GM13976 (cell line): ENCODE measurements at regions not wholly inside any gene's neighbourhood (a gene's known extent, or its start where the extent isn't known, plus 50 kb on each side); places are given as distances from the start of the nearest gene placed in this dataset.

Source experiments
- DNase-seq: peaks from one replicate; pipeline ENCODE4 v3.0.0; 2012; ENCODE audit warnings: low spot score
- CTCF ChIP-seq: IDR thresholded peaks from 2 replicates; pipeline ENCODE4 v1.5.1; 2012; ENCODE audit warnings: borderline replicate concordance, mild to moderate bottlenecking; ENCODE audit not compliant: insufficient read depth; ENCODE audit errors: extremely low read depth, missing control alignments, control extremely low read depth
- in situ Hi-C: fragments of 300-500 bp; cut with MboI; formaldehyde crosslinking; loops from one replicate; pipeline ENCODE4 v1.12.0; 2022; ENCODE audit warnings: low sequenced_read_pairs, mixed read lengths, inconsistent platforms; ENCODE audit not compliant: unreplicated experiment

DNA sequence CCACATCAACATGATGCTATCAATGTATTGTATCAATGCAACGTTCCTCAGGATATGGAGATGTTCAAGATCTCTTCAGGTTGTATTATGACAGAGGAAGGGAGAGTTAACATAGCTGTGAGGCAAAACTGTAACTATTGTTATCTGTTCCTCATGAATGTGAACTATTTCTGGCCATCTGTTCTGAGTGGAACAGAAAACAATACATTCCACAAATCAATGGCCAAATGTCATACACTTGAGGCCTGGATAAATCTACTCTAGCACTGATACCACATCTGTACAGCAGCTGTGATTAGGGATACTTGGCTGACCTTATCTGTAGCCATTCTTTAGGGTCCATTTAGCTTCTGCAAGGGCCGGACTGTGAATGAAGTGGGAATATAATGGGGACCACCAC is 447.9 kb downstream of the IRS1 start:
- TF ChIP-seq CTCF: no peak
- no peak for DNase-seq
- in situ Hi-C loops: no loop called here

GRCh38 chr2:226339616-226340015 is 460.0 kb downstream of the IRS1 start:
- in situ Hi-C loops: no loop called here
- TF ChIP-seq CTCF: no peak
- DNase-seq: no peak

GRCh38 chr2:226338825-226339224 is 460.8 kb downstream of the IRS1 start:
- no peak for DNase-seq
- in situ Hi-C loops: no loop called here

DNA sequence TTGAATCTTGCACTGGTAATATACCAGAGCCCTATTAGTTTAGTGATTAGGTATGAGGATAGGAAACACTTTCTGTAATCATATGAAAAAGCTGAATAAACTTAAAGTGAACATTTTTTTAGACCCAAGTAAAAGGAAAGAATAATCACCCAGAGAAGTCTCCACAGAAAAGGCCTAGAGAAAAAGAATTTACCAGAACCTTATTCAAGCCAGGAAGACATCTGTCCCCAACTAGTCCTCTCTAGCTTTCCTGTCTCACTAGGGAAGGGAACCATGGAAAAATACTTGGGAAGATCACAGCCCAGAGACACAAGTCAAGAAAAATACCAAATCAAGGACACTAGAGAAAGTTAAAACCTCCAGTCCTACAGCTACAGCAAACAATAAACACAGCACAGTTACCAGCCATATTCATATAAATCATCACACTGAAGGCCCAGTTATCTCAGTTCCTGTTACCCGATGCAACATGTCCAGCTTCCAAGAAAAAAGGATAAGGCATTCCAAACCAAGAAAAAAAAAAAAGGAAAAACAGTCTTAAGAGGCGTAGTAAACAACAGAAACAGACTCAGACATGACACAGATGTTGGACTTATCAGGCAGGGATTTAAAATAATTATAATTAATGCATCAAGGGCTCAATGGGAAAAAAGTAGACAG is 461.5 kb downstream of the IRS1 start:
- no peak for TF ChIP-seq CTCF
- no peak for DNase-seq
- in situ Hi-C loops: no loop called here

More at GRCh38 chr2:226338825-226339224, 460.8 kb downstream of the IRS1 start:
- TF ChIP-seq CTCF: no peak

DNA sequence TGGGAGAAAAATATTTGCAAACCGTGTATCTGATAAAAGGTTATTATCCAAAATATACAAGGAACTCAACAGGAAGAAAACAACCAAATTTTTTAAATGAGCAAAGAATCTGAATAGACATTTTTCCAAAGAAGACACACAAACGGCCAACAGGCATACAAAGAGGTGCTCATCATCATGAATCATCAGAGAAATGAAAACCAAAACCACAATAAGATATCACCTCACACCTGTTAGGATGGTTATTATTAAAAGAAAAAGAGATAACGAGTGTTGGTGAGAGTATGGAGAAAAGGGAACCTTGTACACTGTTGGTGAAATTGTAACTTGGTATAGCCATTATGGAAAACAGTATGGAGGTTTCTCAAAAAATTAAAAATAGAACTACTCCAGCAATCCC is 463.3 kb downstream of the IRS1 start:
- in situ Hi-C loops: no loop called here
- no peak for TF ChIP-seq CTCF
- no peak for DNase-seq

GRCh38 chr2:226334981-226335720 is 464.5 kb downstream of the IRS1 start:
- in situ Hi-C loops: no loop called here
- no peak for TF ChIP-seq CTCF
- DNase-seq: no peak

DNA sequence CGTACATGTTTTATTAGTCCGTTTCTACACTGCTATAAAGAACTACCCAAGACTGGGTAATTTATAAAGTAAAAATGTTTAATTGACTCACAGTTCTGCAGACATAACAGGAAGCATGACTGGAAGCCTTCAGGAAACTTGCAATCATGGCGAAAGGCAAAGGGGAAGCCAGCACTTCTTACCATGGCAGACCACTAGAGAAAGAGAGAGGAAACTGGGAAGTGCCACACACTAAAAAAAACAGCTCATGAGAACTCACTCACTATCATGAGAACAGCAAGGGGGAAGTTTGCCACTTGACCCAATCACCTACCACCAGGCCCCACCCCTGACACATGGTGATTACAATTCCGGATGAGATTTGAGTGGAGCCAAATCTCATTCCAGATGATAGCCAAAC is 466.2 kb downstream of the IRS1 start:
- in situ Hi-C loops: no loop called here
- TF ChIP-seq CTCF: no peak
- DNase-seq: no peak
